ENCODE measurements at regions not wholly inside any gene's neighbourhood (a gene's known extent, or its start where the extent isn't known, plus 50 kb on each side); places are given as distances from the start of the nearest gene placed in this dataset.

DNA sequence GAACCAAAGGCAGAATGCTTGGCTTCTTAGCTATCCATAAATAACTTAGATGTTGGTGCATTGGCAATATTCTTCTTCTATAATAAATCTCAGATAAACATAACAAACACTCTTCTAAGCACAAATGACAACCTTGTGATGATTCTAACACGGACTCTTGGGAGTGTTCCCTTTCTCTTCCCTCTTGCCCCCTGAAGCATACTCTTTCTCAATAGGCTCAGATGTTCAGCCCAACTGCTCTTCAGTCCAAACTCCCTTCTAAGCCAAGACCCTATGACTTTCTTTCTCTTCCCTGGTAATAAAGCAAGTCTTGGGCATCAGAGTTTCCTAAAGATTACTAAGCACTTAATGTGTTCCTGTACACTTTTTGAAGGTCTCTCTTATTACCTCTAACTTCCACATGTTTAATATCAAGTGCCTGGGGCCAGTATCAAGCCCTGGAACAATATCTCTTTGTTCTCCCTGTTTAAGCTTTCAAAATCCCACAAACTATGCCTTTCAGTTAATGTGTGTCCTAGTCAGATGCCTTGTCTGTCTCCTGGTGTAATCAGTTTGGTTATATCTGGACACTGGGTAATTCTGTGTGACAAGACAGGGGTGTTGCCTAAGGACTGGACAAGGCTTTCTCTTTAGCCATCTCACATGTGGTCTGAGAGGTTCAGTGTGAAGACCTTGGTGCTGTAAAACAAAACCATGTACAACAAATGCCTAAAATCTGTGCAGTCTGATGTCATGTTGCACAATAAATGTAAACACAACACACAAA, 92.9 kb upstream of the IVNS1ABP start:
- H3K27ac ChIP-seq = no peak overlapping the region
- TF ChIP-seq, protein P1, sequence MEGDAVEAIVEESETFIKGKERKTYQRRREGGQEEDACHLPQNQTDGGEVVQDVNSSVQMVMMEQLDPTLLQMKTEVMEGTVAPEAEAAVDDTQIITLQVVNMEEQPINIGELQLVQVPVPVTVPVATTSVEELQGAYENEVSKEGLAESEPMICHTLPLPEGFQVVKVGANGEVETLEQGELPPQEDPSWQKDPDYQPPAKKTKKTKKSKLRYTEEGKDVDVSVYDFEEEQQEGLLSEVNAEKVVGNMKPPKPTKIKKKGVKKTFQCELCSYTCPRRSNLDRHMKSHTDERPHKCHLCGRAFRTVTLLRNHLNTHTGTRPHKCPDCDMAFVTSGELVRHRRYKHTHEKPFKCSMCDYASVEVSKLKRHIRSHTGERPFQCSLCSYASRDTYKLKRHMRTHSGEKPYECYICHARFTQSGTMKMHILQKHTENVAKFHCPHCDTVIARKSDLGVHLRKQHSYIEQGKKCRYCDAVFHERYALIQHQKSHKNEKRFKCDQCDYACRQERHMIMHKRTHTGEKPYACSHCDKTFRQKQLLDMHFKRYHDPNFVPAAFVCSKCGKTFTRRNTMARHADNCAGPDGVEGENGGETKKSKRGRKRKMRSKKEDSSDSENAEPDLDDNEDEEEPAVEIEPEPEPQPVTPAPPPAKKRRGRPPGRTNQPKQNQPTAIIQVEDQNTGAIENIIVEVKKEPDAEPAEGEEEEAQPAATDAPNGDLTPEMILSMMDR (conservative IDR thresholded peaks at IDR 0.05) = no peak

DNA sequence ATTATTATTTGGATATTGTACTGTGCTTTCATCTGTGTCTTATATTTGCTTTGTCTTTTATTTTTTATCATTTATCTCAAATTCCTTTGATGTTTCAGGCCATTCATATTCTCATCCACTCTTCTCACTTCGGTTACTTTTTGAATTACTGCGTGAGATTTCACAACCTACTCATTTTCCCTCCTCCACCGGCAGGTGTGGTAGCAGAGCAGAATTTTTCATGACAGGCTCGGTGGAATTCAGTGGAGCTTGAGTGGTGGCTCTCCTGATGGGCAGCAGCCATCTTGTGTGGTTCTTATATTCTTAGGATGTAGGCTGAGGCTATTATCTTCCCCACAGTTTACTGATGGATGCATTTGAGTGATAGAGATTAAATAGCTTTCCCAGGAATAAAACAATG, 92.3 kb upstream of the IVNS1ABP start:
- no peak overlapping the region for H3K27ac ChIP-seq

DNA sequence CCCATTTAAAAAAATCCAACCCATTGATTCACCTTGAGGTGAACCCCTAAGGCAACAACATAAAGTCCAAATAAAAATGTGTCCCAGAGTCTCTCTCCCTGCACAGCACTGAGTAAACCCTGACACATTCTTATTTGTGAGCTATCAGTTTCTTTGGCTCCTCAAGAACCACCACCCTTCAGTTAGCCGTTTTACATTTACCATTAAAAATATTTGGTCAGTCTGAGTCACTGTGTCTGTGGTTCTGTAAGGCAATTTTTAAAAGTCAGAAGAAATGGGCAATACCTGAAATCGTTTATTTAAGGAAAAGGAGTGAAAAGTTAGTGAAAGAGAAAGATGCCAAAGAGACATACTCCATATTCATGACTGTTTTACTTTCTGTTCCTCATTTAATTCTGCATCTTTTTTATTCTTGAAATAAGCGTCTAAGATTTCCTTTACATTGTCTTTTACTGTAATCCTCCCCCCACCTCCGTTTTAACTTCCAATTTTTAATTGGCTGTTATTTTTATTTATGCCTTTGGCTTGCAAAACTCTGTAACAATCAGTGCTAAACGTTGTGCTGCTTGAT, 91.7 kb upstream of the IVNS1ABP start:
- TF ChIP-seq, protein P1 (conservative IDR thresholded peaks at IDR 0.05) = no peak
- H3K27ac ChIP-seq = no peak overlapping the region

More for the DNA sequence above, 92.3 kb upstream of the IVNS1ABP start:
- TF ChIP-seq, protein P1 (conservative IDR thresholded peaks at IDR 0.05) = no peak

DNA sequence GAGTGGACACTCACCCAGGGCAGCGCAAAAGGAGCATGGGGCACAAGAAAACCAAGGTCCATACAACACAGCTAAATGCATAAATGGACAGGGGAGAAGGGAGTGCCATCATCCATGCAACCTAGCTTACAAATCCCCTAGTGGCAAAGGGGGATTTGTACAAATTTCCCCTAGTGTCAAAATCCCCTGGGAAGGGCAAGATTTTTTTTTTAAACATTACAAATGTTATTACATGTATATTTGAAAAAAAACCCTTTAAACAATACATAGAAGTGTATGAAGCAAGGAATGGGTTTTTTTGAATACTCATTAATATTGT, 89.6 kb upstream of the IVNS1ABP start:
- TF ChIP-seq, protein P1 (conservative IDR thresholded peaks at IDR 0.05) = no peak
- H3K27ac ChIP-seq = no peak overlapping the region

DNA sequence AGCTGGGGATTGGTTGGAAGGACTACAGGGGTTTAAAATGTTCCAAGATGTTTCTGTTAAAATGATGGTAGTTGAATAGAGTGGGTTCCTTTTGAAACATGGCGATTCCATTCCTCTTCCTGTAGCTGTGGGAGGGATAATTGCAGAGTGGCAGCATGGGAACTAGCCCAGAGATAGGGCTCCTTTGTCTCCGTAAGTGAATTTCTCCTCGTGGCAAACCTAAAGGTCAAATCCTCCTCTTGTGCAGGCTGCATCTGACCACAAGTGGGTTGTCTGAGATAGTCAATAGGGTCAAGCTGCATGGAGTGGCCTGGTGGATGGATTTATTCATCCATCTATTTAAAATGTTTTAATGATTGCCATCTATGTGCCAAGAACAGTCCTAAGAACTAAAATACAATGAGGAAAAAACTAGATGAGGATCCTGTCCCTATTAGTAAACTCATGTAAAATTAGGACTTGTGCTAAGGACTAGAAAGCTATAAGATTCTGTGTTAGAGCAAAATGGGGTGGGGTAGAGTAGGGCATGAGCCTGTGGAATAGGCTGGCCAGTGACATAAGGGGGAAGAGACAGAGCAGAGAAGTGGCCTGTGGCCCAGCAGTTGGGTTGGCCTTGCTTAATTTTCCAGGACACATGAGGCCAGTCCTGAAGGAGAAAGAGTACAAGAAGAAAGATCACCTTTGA, 89.1 kb upstream of the IVNS1ABP start:
- H3K27ac ChIP-seq = 0 out of 2 replicates have a peak overlapping the region, but pooled peaks have one; percentile 79
- TF ChIP-seq, protein P1 (conservative IDR thresholded peaks at IDR 0.05) = no peak

DNA sequence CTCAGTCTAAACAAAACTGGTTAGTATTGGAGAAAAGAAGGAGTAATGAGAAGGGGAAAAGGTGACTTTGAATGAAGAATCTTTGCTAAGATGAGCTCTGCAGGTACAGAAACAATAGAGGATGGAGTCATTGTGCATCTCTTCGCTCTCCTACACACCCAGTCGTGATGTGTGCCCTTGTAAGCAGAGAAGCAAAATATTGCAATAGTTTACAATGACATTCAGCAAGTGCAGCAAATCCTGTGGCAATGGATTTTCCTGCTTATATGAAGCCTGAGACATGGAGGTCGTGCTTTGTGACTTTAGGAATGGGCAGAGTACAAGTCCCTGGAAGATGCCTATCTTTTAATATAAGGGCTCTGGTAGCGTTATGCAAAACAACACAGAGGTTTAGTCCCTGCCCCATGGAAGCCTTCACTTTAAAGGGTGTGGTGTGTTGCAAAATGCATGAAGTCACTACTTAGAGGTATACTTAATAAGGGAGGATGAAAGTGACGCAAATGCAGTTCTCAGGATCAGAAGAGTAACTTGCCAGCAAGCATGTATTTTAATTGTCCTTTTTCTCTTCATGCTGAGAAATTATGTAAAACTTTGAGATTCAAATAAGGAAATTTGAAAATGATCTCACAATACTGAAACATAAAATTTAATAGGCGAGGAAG, 88.0 kb upstream of the IVNS1ABP start:
- TF ChIP-seq, protein P1 (conservative IDR thresholded peaks at IDR 0.05) = no peak
- peak overlapping the region; percentile 79 for H3K27ac ChIP-seq

DNA sequence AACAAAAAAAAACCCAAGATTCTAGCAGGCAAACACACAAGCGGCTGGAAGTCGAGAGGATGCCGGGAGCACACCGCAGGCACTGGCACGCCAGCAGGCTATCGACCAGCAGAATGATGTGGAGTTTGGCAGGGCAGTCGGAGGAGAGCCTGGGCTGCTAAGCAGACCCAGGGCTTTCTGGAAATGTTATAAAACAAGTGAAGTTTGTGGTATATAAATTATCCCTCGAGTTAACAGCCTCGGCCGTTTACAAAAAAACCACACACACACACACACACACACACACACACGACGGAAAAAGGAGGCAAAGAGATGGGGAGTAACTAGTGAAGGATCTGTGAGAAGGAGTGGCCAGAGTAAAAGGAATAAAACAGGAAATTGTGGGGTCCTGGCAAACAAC, 87.2 kb upstream of the IVNS1ABP start:
- peak overlapping the region; percentile 79 for H3K27ac ChIP-seq
- TF ChIP-seq, protein P1 (conservative IDR thresholded peaks at IDR 0.05) = no peak
